ENCODE measurements at regions not wholly inside any gene's neighbourhood (a gene's known extent, or its start where the extent isn't known, plus 50 kb on each side); places are given as distances from the start of the nearest gene placed in this dataset.

DNA sequence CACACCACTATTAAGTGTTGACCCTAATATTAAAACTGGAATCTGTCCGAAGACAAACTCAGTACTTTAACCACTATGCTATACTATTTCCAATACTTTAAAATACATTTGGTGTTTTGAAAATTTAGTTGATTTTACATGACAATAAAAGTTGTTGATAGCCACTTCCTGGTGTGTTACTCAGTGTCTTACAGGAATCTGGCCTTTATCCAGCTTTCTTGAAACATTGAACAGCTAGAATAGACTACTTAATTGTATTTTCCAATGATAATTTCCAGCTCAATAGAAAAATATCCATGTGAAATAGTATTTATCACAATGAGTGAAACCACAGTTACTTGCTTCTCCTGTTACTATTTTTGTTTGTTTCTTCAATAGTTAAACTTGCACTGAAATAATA, 369.6 kb upstream of the ADGRL4 start:
- Histone ChIP-seq H4K20me1 (replicated peaks in 1 of 2; ENCODE audit: control insufficient read depth in 1 of 2, insufficient read depth in 2 of 2, low read length in 2 of 2) (no peaks in the 10 kb centered on the region), H3K9ac (replicated peaks in 1 of 4; ENCODE audit: extremely low read depth in 1 of 4, low read depth in 3 of 4, low read length in 3 of 4) (no peak overlapping the region), H3K18ac (ENCODE audit: extremely low read depth, low read length) (no peak overlapping the region), H2BK5ac (ENCODE audit: low read depth, low read length) (no peak overlapping the region), H3K4me3 (ENCODE audit: extremely low read depth in 1 of 4, insufficient read depth in 2 of 4, low read depth in 3 of 4, low read length in 4 of 4) (no peak overlapping the region), H3K36me3 (ENCODE audit: control insufficient read depth in 2 of 4, insufficient read depth in 4 of 4, low read length in 3 of 4) (no peaks in the 10 kb centered on the region), H2BK20ac (ENCODE audit: low read length) (no peak overlapping the region), H4K91ac (replicated peaks; ENCODE audit: insufficient read length, low read length) (no peak overlapping the region), H3K4ac (replicated peaks; ENCODE audit: insufficient read length, low read depth, low read length) (no peak overlapping the region), H2BK15ac (ENCODE audit: low read length) (no peak overlapping the region), H3K56ac (replicated peaks; ENCODE audit: insufficient read length, low read depth, low read length) (no peak overlapping the region), H3K27me3 (replicated peaks in 1 of 4; ENCODE audit: control insufficient read depth in 3 of 4, extremely low read depth in 1 of 4, insufficient read depth in 3 of 4, low read length in 3 of 4) (no peaks in the 10 kb centered on the region), H4K8ac (ENCODE audit: extremely low read depth, insufficient read depth, low read length) (no peak overlapping the region), H3K4me2 (ENCODE audit: insufficient read depth in 1 of 2, low read depth in 2 of 2, low read length in 2 of 2) (no peak overlapping the region), H2BK120ac (replicated peaks; ENCODE audit: low read depth, low read length) (no peak overlapping the region), H3K23ac (ENCODE audit: insufficient read length) (no peak overlapping the region), H4K5ac (ENCODE audit: insufficient read length, low read depth, low read length) (no peak overlapping the region), H3K14ac (ENCODE audit: insufficient read length) (no peak overlapping the region), H2BK12ac (ENCODE audit: low read depth, low read length) (no peak overlapping the region), H3K79me1 (ENCODE audit: low read depth, low read length) (no peaks in the 10 kb centered on the region), H3K9me3 (ENCODE audit: insufficient read depth in 2 of 2, low read depth in 1 of 2, low read length in 1 of 2) (no peaks in the 10 kb centered on the region), H3K4me1 (replicated peaks in 1 of 4; ENCODE audit: control insufficient read depth in 3 of 4, insufficient read depth in 4 of 4, low read length in 3 of 4) (peaks cover 0 to 3% (median 1%) of the 10 kb centered on the region in 4 experiments; a peak in 2 of 7 replicates), H2AK5ac (ENCODE audit: low read depth, low read length) (no peak overlapping the region), H3K27ac (ENCODE audit: low read depth, low read length) (no peak overlapping the region), H3K79me2 (ENCODE audit: control insufficient read depth in 1 of 2, insufficient read depth in 2 of 2, low read length in 2 of 2) (no peaks in the 10 kb centered on the region), H2AFZ (ENCODE audit: low read length) (no peak overlapping the region), H3K23me2 (ENCODE audit: low read depth, low read length) (no peaks in the 10 kb centered on the region; the same call in 1 of the 2 replicates)
- FAIRE-seq (no peak), DNase-seq (ENCODE audit: low read depth in 1 of 2, low spot score in 2 of 2) (no peak)
- TF ChIP-seq BCL11A (IDR thresholded peaks at IDR 0.05; ENCODE audit: low read depth in 2 of 2, low read length in 2 of 2) (no peak), KDM5A (IDR thresholded peaks at IDR 0.05; ENCODE audit: low read length) (no peak), TEAD4 (IDR thresholded peaks at IDR 0.05; ENCODE audit: low read depth, low read length) (no peak), BACH1 (IDR thresholded peaks at IDR 0.05; ENCODE audit: low read length) (no peak), ZNF274 (IDR thresholded peaks at IDR 0.05; ENCODE audit: borderline replicate concordance, extremely low read depth, low read length) (no peak), GABPA (IDR thresholded peaks at IDR 0.05; ENCODE audit: borderline replicate concordance, insufficient read depth, low read length) (no peak), RBBP5 (IDR thresholded peaks at IDR 0.05; ENCODE audit: borderline replicate concordance, low read depth, low read length) (no peak), KDM4A (IDR thresholded peaks at IDR 0.05; ENCODE audit: low read depth, low read length, severe bottlenecking) (no peak), TAF7 (optimal IDR thresholded peaks at IDR 0.05; ENCODE audit: borderline replicate concordance, low read depth, low read length) (no peak), EP300 (IDR thresholded peaks at IDR 0.05; ENCODE audit: borderline replicate concordance in 1 of 2, low read depth in 2 of 2, low read length in 2 of 2) (no peak), MAFK (IDR thresholded peaks at IDR 0.05; ENCODE audit: low read depth, low read length) (no peak), CBX8 (IDR thresholded peaks at IDR 0.05; ENCODE audit: borderline replicate concordance, low read depth, low read length) (no peak), KDM1A (IDR thresholded peaks at IDR 0.05; ENCODE audit: borderline replicate concordance, low read length) (no peak), POLR2A (IDR thresholded peaks at IDR 0.05; ENCODE audit: control extremely low read depth in 1 of 2, low read depth in 2 of 2, low read length in 2 of 2) (no peak)
- TF ChIP-seq, protein P1, sequence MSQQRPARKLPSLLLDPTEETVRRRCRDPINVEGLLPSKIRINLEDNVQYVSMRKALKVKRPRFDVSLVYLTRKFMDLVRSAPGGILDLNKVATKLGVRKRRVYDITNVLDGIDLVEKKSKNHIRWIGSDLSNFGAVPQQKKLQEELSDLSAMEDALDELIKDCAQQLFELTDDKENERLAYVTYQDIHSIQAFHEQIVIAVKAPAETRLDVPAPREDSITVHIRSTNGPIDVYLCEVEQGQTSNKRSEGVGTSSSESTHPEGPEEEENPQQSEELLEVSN (IDR thresholded peaks at IDR 0.05) = no peak
- WGBS, 2 experiments (ENCODE audit: extremely low coverage in 1 of 2, insufficient coverage in 1 of 2, insufficient read length in 1 of 2, insufficient replicate concordance in 2 of 2, low coverage in 1 of 2, low lambda C conversion rate in 2 of 2, missing lambda C conversion rate in 1 of 2) = 96% methylated on average over 1 of the region's 1 CpG; no CpG with 5 or more reads in 1 of the 2 experiments
- CTCF ChIA-PET (ENCODE audit: partially characterized antibody) = no interaction called here
- POLR2A ChIA-PET (ENCODE audit: partially characterized antibody) = interaction anchor here (0.6 kb wide), 1 partner anchor 107 kb away, joined by 3 read pairs; no protein-coding TSS in a partner anchor

All from H1 (cell line).